Stimulated activated CD8-positive, alpha-beta memory T cell treated with anti-CD3 and anti-CD28 coated beads, Interleukin-15, amount 100 ng/mL, for 1 hour (primary cell): ENCODE measurements at regions not wholly inside any gene's neighbourhood (a gene's known extent, or its start where the extent isn't known, plus 50 kb on each side); places are given as distances from the start of the nearest gene placed in this dataset.

ENCODE experiments used
- DNase-seq: peaks from one replicate; pipeline ENCODE4 v3.0.0-alpha.2; 2020; ENCODE audit warnings: low read depth

DNA sequence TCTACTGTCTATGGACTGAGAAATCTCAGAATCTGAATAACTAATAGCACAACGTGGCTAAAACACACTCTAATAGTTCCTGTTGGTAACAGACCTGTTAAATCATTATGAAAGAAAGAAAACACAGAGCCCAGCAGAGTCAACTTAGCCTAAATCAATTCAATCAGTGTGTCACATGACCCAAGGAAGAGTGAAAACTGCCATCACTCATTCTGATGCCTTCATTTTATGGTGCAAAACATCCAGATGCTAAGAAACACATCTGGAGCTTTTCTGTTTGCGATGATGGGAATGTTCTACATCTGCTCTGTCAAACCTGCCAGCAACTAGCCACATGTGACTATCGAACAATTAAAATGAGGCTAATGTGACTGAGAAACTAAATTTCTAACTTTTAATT is 295.7 kb upstream of the TRIB2 start:
- no peak for DNase-seq

DNA sequence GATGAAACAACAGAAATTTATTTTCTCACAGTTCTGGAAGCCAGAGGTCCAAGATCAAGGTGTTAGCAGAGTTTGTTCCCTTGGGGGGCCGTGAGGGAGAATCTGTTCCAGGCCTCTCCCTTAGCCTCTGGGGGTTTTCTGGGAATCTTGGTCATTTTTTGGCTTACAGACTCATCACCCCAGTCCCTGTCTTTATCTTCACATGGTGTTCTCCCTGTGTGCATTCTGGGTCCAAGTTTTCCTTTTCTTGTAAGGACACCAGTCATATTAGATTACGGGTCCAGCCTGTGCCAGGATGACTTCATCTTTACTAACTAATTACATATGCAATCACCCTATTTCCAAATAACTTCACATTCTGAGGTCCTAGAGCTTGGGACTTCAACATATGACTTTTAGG is 292.5 kb upstream of the TRIB2 start:
- DNase-seq, result no peak

DNA sequence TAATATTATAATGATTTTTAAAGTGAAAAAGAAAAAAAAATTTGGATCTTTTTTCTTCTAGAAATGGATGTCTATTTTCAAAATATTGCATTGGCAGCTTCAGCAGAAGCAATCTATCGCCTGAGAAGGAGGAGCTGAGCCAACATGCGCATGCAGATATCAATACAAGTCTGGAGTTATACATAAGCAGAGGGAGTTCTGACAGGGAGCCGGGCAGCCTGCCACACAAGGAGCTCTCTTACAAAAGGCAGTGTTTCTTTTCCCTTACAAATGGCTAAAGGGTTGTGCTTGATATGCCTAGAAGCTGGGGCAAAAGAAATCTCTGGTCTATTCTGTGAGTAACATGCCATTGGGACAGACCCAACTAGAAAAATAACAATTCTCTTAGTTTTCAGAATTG is 291.9 kb upstream of the TRIB2 start:
- DNase-seq, result no peak

DNA sequence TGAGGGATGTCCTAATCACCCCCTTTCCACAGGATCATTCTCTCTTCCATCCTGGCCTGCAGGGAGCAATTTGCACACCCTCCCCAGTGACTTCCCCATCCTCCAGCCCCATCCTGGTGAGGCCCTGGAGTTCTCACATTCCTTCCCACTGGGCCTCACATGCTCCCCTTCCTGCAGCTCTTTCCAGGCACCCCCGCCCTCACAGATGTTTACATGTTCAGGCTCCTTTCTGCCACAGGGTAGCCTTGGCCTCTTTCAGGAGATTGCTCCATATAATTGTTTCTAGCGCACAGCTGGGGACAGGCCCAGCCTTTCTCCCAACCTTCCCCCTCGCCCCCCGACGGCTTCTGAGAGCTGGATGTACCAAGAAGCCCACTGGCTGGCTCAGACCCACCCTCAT is 288.4 kb upstream of the TRIB2 start:
- DNase-seq, result no peak

DNA sequence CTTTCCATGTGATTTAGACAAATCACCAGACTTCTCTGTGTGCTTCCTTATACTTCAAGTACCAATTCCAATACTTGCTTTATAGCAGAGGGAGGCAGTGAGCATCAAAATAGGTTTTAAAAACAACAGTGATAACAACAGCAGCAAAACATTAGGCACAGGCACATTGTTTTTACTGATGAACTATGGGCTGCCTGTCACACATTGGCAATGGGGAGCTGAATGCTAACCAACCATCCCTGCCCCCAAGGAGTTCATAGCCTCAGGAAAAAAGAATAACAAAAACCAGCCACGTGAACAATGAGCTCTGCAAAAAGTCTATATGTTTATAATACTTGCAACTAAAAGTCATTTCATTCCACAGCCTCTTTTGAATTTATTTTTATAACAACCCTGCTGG is 287.9 kb upstream of the TRIB2 start:
- no peak for DNase-seq

DNA sequence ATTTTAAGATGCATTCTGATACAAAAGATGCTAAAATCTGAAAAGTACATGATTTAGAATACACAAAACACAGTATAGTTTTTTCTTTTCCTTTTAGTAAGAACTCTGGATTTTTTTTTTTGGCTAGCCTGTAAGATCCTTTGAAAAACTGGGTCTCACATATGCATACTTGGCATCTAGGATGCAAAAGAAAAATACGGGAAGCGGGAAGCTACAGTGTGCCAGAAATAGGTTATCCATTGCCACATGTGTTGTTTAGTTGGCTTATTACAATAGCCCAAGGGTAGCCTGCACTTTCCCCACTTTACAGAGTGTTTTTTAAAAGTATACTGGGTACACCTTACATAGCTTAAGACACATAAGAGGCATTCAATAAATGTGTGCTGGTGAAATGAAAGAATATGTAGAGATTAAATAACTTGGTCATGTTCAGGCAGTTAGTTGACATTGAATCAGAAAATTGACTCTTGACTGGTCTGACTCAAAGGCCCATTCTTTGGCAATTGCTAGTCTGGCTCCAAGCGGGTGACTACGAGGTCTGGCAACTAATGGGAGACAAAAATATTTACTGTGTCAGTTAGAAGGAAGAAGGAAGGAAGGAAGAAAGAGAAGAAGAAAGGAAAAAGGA is 286.8 kb upstream of the TRIB2 start:
- DNase-seq, result no peak

DNA sequence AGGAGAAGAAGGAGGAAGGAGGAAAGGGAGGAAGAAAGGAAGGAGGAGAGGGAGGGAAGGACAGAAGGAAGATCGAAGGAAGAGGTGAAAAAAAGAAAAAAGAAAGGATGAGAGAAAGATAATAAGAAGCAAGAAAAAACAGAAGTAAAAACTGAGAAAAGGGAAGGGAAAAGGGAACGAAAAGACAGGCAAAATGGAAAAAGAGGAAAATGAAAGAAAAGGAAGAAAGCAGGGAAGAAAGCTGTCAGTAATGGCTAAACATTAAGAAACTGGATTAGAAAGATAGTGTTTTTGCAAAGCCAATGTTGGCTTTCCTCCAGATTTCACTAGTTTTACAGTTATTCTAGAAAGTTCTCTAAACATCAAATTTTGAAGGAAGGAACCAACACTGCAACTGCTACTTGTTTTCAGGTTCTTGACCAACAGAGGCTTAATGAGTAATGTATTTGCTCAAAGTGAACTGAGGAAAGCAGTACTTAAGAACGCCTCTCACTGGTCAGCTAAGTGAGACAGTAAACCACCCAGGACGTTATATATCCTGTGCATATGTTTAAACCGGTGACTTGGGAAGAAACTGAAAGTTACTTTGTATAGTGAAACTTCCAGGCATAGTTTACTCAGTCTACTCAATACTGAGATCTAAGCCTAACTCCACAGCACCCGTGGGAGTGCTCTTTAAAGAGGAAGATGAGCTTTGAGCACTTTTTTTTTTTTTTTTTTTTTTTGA is 286.2 kb upstream of the TRIB2 start:
- DNase-seq, result no peak

DNA sequence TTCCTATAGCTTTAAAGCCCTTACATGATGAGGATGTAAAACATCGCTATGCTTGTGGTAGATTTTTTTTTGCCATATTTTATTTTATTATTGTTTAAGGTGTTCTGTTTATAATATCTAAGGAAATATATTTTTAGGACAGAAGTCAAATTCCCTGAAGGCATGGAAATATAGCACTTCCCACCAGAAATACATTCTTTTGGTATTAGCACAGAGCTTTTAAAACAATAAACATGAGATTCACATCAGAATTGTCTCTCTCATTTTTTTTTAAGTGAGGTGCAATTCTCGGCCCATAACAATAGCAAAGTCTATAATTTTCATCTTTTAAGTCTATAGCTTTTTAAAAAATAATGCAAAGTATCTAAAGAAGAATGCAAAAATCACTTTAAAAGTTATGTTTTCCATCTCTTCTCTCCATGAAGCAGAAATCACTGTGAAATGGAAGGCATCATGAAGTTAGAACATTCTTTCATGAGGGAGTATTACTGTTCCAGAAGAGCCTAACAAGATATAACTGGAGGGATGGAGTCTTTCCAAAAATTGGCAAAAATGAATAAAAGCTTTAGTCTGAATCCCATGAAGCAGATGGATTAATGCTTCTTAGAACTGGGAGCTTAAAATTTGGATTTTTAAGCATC is 283.6 kb upstream of the TRIB2 start:
- no peak for DNase-seq

DNA sequence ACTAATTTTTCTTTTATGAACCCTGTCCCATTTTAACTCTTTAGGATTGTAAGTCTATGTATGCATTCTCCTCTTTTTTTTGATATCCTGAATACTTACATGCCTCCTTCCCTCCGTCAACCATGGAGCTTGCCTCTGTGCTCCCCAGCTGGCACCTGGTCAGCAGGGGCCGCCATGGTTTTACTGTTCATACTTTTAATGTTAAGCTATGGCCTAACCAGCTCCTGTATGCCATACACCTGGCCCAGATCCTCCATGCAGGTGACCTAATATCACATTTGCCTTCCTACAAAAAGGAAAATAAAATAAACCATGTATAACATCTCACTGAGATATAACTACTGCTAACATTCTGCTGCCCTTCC is 283.1 kb upstream of the TRIB2 start:
- no peak for DNase-seq

DNA sequence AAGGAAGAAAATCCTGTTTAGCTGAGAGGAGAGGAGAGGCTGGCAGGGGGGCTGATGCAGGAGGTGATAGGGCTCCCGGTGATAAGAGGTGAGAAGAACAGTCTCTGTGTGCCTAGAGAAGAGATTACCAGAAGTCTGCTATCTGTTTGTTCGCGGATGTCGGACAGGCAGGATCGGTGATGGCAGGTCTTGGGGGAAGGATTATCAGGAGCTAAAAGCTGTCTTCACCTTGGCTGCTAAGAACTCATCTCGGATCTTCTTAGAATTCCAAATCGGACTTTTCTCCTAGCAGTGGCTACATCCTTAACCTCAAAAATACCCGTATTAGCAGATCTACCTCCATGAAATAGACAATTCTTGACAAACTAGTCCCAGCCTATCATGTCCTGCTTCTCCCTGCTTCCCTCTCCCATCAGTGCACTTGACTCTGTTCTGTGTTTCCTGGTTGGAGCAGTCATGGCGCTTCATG is 282.1 kb upstream of the TRIB2 start:
- DNase-seq, result no peak

DNA sequence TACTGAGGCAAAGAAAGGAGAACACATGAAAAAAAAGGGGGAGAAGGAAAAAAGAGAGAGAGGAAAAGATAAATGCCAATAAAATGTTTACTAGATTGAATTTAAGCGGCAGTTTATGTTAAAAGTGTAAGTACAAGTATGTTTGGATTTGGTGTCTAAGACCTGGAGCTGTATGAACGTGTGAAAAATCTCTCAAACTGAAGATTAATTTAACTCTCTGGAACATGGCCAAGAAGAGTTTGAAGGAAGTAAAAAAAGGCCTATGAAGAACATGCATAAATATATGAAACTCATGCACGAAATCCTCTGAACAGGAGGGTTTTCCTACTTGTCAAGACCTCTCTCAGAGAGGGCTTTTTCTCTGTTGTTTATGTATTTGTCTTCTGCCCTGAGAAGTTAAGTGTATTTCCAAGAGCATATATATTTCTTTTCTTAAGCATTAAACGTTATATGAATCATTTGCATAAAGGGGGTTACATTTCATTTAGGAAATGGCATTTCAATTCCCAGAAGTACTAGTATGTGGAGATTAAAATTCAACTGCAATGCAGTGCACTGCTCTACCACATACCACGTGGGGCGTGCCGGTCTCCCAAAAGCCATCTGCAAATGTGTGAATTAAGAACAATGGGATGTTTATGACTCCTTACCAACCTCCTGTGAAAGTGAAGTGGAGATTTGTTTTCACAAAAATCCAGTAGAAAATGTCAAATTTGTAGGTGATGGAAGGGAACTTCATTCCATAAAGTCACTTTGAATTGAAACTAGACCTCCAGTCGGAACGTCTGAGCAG is 281.1 kb upstream of the TRIB2 start:
- DNase-seq, result no peak

DNA sequence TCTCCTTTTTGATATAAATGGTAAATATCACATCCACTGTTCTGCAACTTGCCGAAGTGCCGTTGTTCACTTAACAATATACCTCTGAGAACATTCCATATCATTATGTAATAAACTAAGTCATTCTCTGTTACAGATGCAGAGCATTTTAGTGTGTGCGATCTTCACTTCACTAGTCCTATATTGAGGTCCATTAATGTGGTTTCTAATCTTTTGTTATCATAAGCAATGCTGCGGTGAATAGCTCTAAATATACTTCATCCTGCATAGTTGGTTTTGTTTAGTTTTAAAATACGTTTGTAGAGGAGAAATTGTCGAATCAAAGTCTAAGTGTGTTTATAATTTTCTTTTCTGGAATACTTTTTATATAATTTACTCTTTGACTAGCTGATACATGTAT is 280.3 kb upstream of the TRIB2 start:
- no peak for DNase-seq

DNA sequence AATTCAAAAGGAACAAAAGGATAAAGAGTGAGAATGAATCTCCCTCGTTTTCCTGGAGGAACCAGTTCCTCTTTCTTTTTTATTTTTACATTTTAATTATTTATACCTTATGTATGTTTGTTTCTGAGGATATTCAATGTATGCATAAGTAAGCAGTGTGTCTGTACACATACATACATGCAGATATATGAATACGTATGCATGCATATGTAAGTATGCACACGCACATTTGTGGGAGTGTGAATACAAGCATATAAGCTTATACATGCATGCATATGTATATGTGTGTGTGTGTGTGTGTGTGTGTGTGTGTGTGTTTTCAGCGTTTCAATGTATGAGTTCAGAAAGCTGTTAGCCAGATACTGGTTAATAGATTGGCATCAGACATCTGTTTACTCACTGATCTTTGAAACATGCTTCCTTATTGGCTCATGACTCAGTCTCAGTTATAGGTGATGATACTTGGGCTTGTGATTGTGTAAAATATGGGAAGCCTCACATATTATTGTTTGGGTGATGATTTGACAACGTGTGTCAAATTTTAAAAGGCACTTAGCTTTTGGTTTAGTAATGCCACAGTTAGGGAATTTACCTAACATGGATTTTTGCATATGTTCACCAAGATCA is 279.7 kb upstream of the TRIB2 start:
- DNase-seq, result no peak

DNA sequence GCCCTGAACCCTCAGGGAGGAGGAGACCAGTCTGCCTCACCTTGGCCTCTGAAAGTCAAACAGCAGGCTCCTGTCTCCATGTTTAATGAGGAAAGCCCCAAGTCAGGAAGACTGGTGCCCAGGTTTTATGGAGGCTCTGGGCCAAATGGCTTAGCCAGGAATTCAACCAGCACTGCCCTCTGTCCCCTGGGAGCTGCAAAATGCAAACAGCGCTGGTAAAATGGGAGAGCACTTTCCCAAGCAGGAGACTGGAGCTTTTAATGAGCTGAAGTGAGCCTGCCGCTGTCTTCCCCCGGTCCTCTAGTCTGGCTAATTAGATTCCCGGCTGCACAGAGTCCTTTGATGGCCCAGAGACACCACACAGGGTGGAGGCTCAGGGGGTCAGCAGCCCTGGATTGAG is 276.0 kb upstream of the TRIB2 start:
- no peak for DNase-seq

DNA sequence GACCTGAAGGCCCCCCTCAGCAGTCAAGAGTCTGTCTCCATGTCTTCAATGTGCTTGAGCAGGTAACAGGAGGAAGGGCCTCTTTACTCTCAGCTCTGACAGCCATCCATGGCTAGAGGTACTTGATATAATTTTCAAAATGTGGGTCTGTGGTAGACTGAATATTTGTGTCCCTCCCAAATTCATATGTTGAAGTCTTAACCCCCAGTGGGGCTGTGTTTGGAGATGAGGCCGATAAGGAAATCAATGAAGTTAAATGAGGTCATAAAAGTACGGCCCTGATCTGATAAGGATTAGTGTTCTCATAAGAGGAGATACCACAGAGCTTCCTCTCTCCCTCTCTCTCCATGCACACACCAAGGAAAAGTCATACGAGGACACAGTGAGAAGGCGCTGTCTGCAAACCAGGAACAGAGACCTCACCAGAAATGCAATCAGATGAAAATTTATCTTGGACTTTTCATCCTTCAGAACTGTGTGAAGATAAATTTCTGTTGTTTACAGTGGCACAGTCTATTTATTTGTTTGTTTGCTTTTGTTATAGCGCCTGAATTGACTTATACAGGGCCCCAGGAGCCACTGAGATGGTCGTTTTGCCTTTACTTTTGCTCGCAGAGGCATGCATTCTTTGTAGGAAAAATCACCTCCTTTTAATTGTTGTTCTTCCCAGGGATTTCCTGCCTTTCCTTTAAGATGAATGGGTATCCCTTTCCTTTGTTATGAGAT is 274.8 kb upstream of the TRIB2 start:
- no peak for DNase-seq

DNA sequence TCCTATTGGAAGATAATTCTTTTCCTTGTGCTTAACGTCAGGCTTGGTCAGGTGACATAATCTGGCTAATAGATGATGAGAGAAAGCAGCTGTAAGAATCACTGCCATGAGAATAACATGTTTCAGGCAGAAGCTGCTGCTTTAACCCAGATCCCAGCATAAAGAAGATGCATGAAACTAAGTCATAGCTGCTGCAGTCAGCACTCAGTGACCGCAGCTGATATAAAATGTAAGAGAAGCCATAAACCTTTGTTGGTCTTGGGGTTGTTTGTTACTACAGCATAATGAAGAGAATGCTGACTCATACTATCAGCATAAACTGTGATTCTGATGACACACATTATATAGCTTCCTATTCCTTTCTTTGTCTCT is 274.3 kb upstream of the TRIB2 start:
- DNase-seq, result no peak

DNA sequence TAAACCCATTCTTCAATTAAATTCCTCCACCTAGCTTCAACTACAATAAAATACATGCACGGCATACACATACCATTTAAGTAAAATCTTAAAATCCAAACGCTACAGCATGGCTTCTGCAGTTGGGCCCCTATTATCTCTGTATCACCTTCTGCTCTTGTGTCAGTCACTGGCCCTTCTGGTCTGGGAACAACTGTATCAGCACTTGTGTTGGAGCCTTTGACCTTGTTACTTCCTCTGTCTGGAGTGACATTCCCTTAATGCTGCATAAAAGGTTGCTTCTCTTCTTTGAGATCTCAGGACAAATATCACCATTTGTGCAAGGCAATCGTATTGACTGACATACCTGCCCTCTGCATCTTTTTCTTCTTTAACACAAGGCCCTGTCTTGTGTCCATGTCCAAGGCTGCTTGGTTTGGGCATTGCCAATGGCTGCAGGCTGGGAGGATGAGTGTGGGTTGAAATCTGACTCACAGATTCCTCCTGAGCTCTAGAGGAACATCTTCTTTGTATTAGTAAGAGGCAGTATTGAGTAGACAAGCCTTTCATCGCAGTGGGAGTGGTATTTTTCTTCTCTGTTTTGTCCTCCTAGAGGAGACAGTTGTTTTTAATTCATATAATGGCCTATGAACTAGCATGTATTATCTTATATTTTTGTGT is 267.8 kb upstream of the TRIB2 start:
- DNase-seq, result no peak

DNA sequence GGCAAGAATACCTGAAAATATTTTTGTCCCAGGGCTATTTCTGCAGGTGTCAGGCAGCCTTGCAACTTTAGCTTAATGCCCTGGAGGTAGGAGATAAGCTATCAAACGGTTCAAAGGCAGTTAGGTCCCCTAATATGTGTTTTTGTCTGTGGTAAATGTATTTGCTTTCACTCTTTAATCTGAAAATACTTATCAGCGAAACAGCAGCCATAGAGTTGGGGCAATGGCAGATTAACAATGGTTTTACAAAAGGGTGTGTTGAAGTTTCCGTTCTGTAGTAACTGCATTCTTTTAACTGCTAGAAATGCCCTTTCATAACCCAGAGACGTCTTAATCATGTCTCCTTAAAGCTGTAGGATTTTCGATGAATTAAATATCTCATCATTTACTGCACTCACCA is 265.0 kb upstream of the TRIB2 start:
- no peak for DNase-seq

DNA sequence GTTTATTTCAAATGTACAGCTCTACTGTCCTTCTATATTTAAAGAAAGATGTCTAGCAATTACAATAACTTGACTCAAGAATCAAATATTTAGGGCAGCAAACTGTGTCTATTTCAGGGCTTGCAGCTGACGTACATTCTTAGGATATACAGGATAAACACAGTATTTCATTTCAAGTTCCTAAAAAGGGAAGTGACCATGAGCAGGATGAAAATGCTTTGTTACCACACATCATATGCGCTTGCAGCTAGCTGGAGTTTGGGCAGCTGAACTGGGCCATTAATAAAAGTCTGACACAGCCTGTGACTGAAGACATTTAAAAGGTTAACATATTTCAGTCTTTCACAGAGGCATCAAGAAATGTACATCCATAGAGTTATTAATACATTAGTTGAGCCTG is 264.6 kb upstream of the TRIB2 start:
- no peak for DNase-seq

DNA sequence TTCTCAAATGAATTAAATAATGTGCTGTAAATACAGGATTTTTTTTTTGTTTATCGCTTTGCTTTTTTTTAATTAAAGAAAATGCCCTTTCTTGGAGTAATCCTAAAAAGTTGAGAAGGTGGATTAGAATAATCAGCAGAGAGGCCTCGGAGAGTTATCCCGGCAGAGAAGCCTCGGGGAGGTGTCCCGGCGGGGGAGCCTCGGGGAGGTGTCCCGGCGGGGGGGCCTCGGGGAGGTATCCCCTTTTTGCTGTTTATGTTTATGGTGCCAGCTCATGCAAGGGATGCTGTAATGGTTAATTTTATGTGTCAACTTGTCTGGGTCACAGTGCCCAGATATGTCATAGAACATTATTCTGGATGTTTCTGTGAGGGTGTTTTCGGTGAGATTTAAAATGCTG is 263.0 kb upstream of the TRIB2 start:
- no peak for DNase-seq

DNA sequence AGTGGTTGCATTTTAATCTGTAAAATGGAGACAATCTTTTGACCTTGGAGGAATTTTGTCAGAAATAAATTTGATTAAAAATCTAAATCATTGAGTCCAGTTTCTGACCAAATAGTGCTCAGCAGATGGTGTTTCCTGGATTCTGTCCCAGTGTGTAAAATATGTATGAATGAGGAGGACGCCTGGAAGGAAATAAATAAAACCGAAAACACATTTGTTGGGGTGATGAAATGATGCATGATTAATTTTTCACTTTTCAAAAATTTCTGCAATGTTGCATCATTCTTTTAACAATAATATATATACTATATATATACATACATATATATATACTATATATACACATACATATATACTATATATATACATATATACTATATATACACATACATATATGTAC is 261.1 kb upstream of the TRIB2 start:
- no peak for DNase-seq
